HEK293 (cell line): ENCODE measurements at regions not wholly inside any gene's neighbourhood (a gene's known extent, or its start where the extent isn't known, plus 50 kb on each side); places are given as distances from the start of the nearest gene placed in this dataset.

Source experiments
- CTCF ChIA-PET: fragments of 350-600 bp; formaldehyde crosslinking; extraction: SDS; loops from one replicate; lab custom pipeline; 2021; ENCODE audit warnings: antibody characterized with exemption; lab: Yijun Ruan, JAX
- POLR2A ChIA-PET: fragments of 300-600 bp; formaldehyde crosslinking; extraction: SDS; loops from one replicate; lab custom pipeline; 2020; ENCODE audit warnings: antibody characterized with exemption, inconsistent platforms; lab: Yijun Ruan, JAX
- H3K27ac ChIP-seq: fragments of 200-500 bp; sonication (Bioruptor generic); 2 replicates; pipeline ENCODE4 v1.5.1; 2014; ENCODE audit warnings: low read depth, low read length, control low read depth, inconsistent platforms; ENCODE audit errors: extremely low read depth
- H3K36me3 ChIP-seq, 2 experiments: fragments of 200-500 bp in 1 of 2; sonication (Bioruptor generic) in 1 of 2; 1 replicate in 1 of 2; 2 replicates in 1 of 2; pipeline ENCODE4 v1.5.1; 2014 to 2017; ENCODE audit warnings: inconsistent platforms in 2 of 2, low read length in 2 of 2; ENCODE audit not compliant: control insufficient read depth in 2 of 2, insufficient read depth in 1 of 2
- H3K4me1 ChIP-seq: fragments of 200-500 bp; sonication (Bioruptor generic); 2 replicates; pipeline ENCODE4 v1.5.1; 2014; ENCODE audit warnings: mild to moderate bottlenecking, low read length, inconsistent platforms; ENCODE audit not compliant: control insufficient read depth, insufficient read depth
- H3K4me3 ChIP-seq: 2 replicates; pipeline ENCODE4 v1.5.1; 2011; ENCODE audit warnings: low read depth, mild to moderate bottlenecking, control low read depth, low read length, moderate library complexity
- H3K9me3 ChIP-seq: fragments of 200-500 bp; sonication (Bioruptor generic); 2 replicates; pipeline ENCODE4 v1.5.1; 2014; ENCODE audit warnings: low read depth, low read length, inconsistent platforms; ENCODE audit not compliant: control insufficient read depth, insufficient read depth
- BCL11A ChIP-seq: fragments of 450-650 bp; formaldehyde crosslinking; IDR thresholded peaks from 2 replicates; pipeline ENCODE4 v1.5.1; 2016; ENCODE audit warnings: low read depth, missing biosample characterization, missing genetic modification characterization
- GLI4 ChIP-seq: fragments of 450-650 bp; formaldehyde crosslinking; IDR thresholded peaks from 2 replicates; pipeline ENCODE4 v1.5.1; 2016; ENCODE audit warnings: missing biosample characterization, missing genetic modification characterization
- MYNN ChIP-seq: fragments of 450-650 bp; formaldehyde crosslinking; IDR thresholded peaks from 2 replicates; pipeline ENCODE4 v1.5.1; 2016; ENCODE audit warnings: missing biosample characterization, missing genetic modification characterization, borderline replicate concordance
- PRDM6 ChIP-seq: fragments of 450-650 bp; formaldehyde crosslinking; IDR thresholded peaks from 2 replicates; pipeline ENCODE4 v1.5.1; 2017; ENCODE audit warnings: missing biosample characterization, missing genetic modification characterization
- RBAK ChIP-seq: fragments of 450-650 bp; formaldehyde crosslinking; IDR thresholded peaks from 2 replicates; pipeline ENCODE4 v1.5.1; 2016; ENCODE audit warnings: missing biosample characterization, missing genetic modification characterization
- SP3 ChIP-seq: fragments of 450-650 bp; formaldehyde crosslinking; IDR thresholded peaks from 2 replicates; pipeline ENCODE4 v1.5.1; 2016; ENCODE audit warnings: missing biosample characterization, missing genetic modification characterization
- SP7 ChIP-seq: fragments of 450-650 bp; formaldehyde crosslinking; IDR thresholded peaks from 2 replicates; pipeline ENCODE4 v1.5.1; 2016; ENCODE audit warnings: missing biosample characterization, missing genetic modification characterization
- YY1 ChIP-seq: fragments of 450-650 bp; formaldehyde crosslinking; IDR thresholded peaks from 2 replicates; pipeline ENCODE4 v1.5.1; 2018; ENCODE audit warnings: missing biosample characterization, missing genetic modification characterization
- ZFP3 ChIP-seq: fragments of 450-650 bp; formaldehyde crosslinking; IDR thresholded peaks from 2 replicates; pipeline ENCODE4 v1.5.1; 2016; ENCODE audit warnings: low read depth, missing biosample characterization, missing genetic modification characterization
- ZNF10 ChIP-seq: fragments of 450-650 bp; formaldehyde crosslinking; IDR thresholded peaks from 2 replicates; pipeline ENCODE4 v1.5.1; 2017; ENCODE audit warnings: missing biosample characterization, missing genetic modification characterization
- ZNF211 ChIP-seq: fragments of 450-650 bp; formaldehyde crosslinking; IDR thresholded peaks from 2 replicates; pipeline ENCODE4 v1.5.1; 2016; ENCODE audit warnings: low read depth, missing biosample characterization, missing genetic modification characterization
- ZNF248 ChIP-seq: fragments of 450-650 bp; formaldehyde crosslinking; IDR thresholded peaks from 2 replicates; pipeline ENCODE4 v1.5.1; 2017; ENCODE audit warnings: missing biosample characterization, missing genetic modification characterization
- ZNF341 ChIP-seq: fragments of 450-650 bp; formaldehyde crosslinking; IDR thresholded peaks from 2 replicates; pipeline ENCODE4; 2016; ENCODE audit warnings: low read depth, missing biosample characterization, missing genetic modification characterization
- ZNF404 ChIP-seq: fragments of 450-650 bp; formaldehyde crosslinking; IDR thresholded peaks from 2 replicates; pipeline ENCODE4 v1.5.1; 2017; ENCODE audit warnings: missing biosample characterization, missing genetic modification characterization
- ZNF600 ChIP-seq: fragments of 450-650 bp; formaldehyde crosslinking; IDR thresholded peaks from 2 replicates; pipeline ENCODE4 v1.5.1; 2016; ENCODE audit warnings: missing biosample characterization, missing genetic modification characterization
- ZNF610 ChIP-seq: fragments of 450-650 bp; formaldehyde crosslinking; IDR thresholded peaks from 2 replicates; pipeline ENCODE4 v1.5.1; 2016; ENCODE audit warnings: missing biosample characterization, missing genetic modification characterization, borderline replicate concordance
- ZNF621 ChIP-seq: fragments of 450-650 bp; formaldehyde crosslinking; IDR thresholded peaks from 2 replicates; pipeline ENCODE4 v1.5.1; 2017; ENCODE audit warnings: missing biosample characterization, missing genetic modification characterization
- TF ChIP-seq, protein P1 (sequence below): fragments of 450-650 bp; formaldehyde crosslinking; IDR thresholded peaks from 2 replicates; pipeline ENCODE4 v1.5.0; 2017; ENCODE audit warnings: missing biosample characterization, missing genetic modification characterization, borderline replicate concordance
- TF ChIP-seq, protein P2 (sequence below): fragments of 450-650 bp; formaldehyde crosslinking; conservative IDR thresholded peaks from 2 replicates; pipeline ENCODE4 v1.5.1; 2016; ENCODE audit warnings: low read depth, missing biosample characterization, missing genetic modification characterization
- TF ChIP-seq, protein P3 (sequence below): fragments of 450-650 bp; formaldehyde crosslinking; IDR thresholded peaks from 2 replicates; pipeline ENCODE4 v1.5.1; 2016; ENCODE audit warnings: missing biosample characterization, missing genetic modification characterization

DNA sequence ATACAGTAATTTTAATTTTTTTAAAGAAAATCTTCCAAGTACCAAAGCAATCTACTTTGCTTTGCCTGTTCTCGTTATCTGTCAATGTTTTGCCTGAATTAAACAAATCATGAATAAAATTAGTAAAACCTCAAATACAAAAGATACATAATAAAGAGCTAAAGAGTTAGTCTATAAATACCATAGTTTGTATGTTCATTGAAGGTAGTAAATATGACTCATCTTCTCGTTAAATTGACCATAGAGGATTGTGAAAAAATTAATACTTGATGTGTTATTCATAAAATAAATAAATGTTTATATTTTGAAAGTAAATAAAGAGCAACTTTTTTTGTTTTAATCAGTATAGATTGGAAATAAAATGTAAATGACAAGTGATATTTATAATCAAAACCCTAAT is 246.5 kb upstream of the PLSCR5 start:
- Histone ChIP-seq H3K4me3 (no peak overlapping the region), H3K27ac (no peak overlapping the region), H3K36me3 (no peaks in the 10 kb centered on the region), H3K4me1 (no peaks in the 10 kb centered on the region), H3K9me3 (no peaks in the 10 kb centered on the region)
- ChIA-PET CTCF (no interaction called here), POLR2A (no interaction called here)
- no peak for TF ChIP-seq MYNN
- TF ChIP-seq ZNF10 (tag by site-specific recombination): no peak
- TF ChIP-seq, protein P1, sequence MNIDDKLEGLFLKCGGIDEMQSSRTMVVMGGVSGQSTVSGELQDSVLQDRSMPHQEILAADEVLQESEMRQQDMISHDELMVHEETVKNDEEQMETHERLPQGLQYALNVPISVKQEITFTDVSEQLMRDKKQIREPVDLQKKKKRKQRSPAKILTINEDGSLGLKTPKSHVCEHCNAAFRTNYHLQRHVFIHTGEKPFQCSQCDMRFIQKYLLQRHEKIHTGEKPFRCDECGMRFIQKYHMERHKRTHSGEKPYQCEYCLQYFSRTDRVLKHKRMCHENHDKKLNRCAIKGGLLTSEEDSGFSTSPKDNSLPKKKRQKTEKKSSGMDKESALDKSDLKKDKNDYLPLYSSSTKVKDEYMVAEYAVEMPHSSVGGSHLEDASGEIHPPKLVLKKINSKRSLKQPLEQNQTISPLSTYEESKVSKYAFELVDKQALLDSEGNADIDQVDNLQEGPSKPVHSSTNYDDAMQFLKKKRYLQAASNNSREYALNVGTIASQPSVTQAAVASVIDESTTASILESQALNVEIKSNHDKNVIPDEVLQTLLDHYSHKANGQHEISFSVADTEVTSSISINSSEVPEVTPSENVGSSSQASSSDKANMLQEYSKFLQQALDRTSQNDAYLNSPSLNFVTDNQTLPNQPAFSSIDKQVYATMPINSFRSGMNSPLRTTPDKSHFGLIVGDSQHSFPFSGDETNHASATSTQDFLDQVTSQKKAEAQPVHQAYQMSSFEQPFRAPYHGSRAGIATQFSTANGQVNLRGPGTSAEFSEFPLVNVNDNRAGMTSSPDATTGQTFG (tag by site-specific recombination): no peak
- no peak for TF ChIP-seq ZNF211 (tag by site-specific recombination)
- no peak for TF ChIP-seq ZNF341
- TF ChIP-seq, protein P2, sequence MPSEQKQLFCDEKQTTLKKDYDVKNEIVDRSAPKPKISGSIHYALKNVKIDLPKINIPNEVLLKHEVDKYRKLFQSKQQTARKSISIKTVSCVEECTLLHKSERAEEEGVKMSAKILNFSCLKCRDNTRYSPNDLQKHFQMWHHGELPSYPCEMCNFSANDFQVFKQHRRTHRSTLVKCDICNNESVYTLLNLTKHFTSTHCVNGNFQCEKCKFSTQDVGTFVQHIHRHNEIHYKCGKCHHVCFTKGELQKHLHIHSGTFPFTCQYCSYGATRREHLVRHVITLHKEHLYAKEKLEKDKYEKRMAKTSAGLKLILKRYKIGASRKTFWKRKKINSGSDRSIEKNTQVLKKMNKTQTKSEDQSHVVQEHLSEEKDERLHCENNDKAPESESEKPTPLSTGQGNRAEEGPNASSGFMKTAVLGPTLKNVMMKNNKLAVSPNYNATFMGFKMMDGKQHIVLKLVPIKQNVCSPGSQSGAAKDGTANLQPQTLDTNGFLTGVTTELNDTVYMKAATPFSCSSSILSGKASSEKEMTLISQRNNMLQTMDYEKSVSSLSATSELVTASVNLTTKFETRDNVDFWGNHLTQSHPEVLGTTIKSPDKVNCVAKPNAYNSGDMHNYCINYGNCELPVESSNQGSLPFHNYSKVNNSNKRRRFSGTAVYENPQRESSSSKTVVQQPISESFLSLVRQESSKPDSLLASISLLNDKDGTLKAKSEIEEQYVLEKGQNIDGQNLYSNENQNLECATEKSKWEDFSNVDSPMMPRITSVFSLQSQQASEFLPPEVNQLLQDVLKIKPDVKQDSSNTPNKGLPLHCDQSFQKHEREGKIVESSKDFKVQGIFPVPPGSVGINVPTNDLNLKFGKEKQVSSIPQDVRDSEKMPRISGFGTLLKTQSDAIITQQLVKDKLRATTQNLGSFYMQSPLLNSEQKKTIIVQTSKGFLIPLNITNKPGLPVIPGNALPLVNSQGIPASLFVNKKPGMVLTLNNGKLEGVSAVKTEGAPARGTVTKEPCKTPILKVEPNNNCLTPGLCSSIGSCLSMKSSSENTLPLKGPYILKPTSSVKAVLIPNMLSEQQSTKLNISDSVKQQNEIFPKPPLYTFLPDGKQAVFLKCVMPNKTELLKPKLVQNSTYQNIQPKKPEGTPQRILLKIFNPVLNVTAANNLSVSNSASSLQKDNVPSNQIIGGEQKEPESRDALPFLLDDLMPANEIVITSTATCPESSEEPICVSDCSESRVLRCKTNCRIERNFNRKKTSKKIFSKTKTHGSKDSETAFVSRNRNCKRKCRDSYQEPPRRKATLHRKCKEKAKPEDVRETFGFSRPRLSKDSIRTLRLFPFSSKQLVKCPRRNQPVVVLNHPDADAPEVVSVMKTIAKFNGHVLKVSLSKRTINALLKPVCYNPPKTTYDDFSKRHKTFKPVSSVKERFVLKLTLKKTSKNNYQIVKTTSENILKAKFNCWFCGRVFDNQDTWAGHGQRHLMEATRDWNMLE (tag by site-specific recombination): no peak
- TF ChIP-seq YY1 (tag by site-specific recombination): no peak
- TF ChIP-seq ZNF404 (tag by site-specific recombination): no peak
- TF ChIP-seq, protein P3, sequence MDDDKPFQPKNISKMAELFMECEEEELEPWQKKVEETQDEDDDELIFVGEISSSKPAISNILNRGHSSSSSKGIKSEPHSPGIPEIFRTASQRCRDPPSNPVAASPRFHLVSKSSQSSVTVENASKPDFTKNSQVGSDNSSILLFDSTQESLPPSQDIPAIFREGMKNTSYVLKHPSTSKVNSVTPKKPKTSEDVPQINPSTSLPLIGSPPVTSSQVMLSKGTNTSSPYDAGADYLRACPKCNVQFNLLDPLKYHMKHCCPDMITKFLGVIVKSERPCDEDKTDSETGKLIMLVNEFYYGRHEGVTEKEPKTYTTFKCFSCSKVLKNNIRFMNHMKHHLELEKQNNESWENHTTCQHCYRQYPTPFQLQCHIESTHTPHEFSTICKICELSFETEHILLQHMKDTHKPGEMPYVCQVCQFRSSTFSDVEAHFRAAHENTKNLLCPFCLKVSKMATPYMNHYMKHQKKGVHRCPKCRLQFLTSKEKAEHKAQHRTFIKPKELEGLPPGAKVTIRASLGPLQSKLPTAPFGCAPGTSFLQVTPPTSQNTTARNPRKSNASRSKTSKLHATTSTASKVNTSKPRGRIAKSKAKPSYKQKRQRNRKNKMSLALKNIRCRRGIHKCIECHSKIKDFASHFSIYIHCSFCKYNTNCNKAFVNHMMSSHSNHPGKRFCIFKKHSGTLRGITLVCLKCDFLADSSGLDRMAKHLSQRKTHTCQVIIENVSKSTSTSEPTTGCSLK (tag by site-specific recombination): no peak
- no peak for TF ChIP-seq SP7 (tag by site-specific recombination)
- TF ChIP-seq ZNF600 (tag by site-specific recombination): no peak
- no peak for TF ChIP-seq ZNF248 (tag by site-specific recombination)
- TF ChIP-seq GLI4: no peak
- TF ChIP-seq BCL11A (tag by site-specific recombination): no peak
- no peak for TF ChIP-seq ZNF610 (tag by site-specific recombination)
- TF ChIP-seq PRDM6: no peak
- no peak for TF ChIP-seq ZFP3
- no peak for TF ChIP-seq SP3 (tag by site-specific recombination)
- no peak for TF ChIP-seq RBAK (tag by site-specific recombination)
- TF ChIP-seq ZNF621 (tag by site-specific recombination): no peak
- TF ChIP-seq, all 188 proteins: peak for 0
